CD4-positive, alpha-beta T cell (primary cell): ENCODE measurements at regions not wholly inside any gene's neighbourhood (a gene's known extent, or its start where the extent isn't known, plus 50 kb on each side); places are given as distances from the start of the nearest gene placed in this dataset.

Experiments
- ATAC-seq: fragments of 200-7000 bp; cut with Tn5 transposase; one replicate; pipeline ENCODE4 v1.10.0; 2022; ENCODE audit warnings: mild to moderate bottlenecking; ENCODE audit not compliant: poor library complexity
- CTCF ChIA-PET: fragments of 350-600 bp; sonication (Branson Sonifier 250); formaldehyde crosslinking; loops from one replicate; lab custom pipeline; 2021; ENCODE audit warnings: antibody characterized with exemption, inconsistent platforms; lab: Charles Lee
- POLR2A ChIA-PET: fragments of 350-600 bp; sonication (Branson Sonifier 250); formaldehyde crosslinking; loops from one replicate; lab custom pipeline; 2021; ENCODE audit warnings: antibody characterized with exemption, inconsistent platforms; lab: Charles Lee
- DNase-seq, 14 experiments: peaks; one replicate each; pipeline ENCODE4 v3.0.0-alpha.2; 2013 to 2020; ENCODE audit warnings: mixed read lengths in 2 of 14
- H3K27ac ChIP-seq, 2 donors: one replicate each; pipeline versions ENCODE4 v1.5.1 to v1.7.0; 2013; ENCODE audit warnings: low read length in 2 of 2, low read depth in 1 of 2, mild to moderate bottlenecking in 1 of 2
- H3K27me3 ChIP-seq, 2 experiments: 1 replicate in 1 of 2; 2 replicates in 1 of 2; pipeline versions ENCODE4 v1.6.1 to v1.7.0; 2013; ENCODE audit warnings: low read length in 2 of 2, control low read depth in 1 of 2, mild to moderate bottlenecking in 1 of 2, moderate library complexity in 1 of 2; ENCODE audit not compliant: insufficient read depth in 2 of 2, control insufficient read depth in 1 of 2
- H3K36me3 ChIP-seq: one replicate; pipeline ENCODE4 v1.6.1; 2013; ENCODE audit warnings: low read length, control low read depth; ENCODE audit not compliant: insufficient read depth
- H3K4me1 ChIP-seq: one replicate; pipeline ENCODE4 v1.6.1; 2013; ENCODE audit warnings: low read length, control low read depth; ENCODE audit not compliant: insufficient read depth
- H3K4me3 ChIP-seq: one replicate; pipeline ENCODE4 v1.5.1; 2013; ENCODE audit warnings: mild to moderate bottlenecking, low read length, moderate library complexity
- H3K9me3 ChIP-seq, 2 experiments: 1 replicate in 1 of 2; 2 replicates in 1 of 2; pipeline versions ENCODE4 v1.6.1 to v1.7.0; 2013; ENCODE audit warnings: low read length in 2 of 2, mild to moderate bottlenecking in 2 of 2, control low read depth in 1 of 2, moderate library complexity in 1 of 2; ENCODE audit not compliant: control insufficient read depth in 1 of 2, insufficient read depth in 1 of 2
- H3K27ac Mint-ChIP-seq: one replicate; pipeline ENCODE4 v1.8.0; 2020; ENCODE audit warnings: mixed read lengths
- H3K27me3 Mint-ChIP-seq: one replicate; pipeline ENCODE4 v1.8.0; 2021; ENCODE audit warnings: mixed read lengths
- H3K36me3 Mint-ChIP-seq: one replicate; pipeline ENCODE4 v1.8.0; 2021; ENCODE audit warnings: low read depth, mixed read lengths
- H3K4me1 Mint-ChIP-seq: one replicate; pipeline ENCODE4 v1.8.0; 2021; ENCODE audit warnings: low read depth, mixed read lengths
- H3K4me3 Mint-ChIP-seq: one replicate; pipeline ENCODE4 v1.8.0; 2020; ENCODE audit warnings: mild to moderate bottlenecking, mixed read lengths
- H3K9me3 Mint-ChIP-seq: one replicate; pipeline ENCODE4 v1.8.0; 2020; ENCODE audit warnings: mixed read lengths
- intact Hi-C, 2 experiments: fragments of 100-400 bp; cut with DNase I in 1 of 2; cut with micrococcal nuclease in 1 of 2; formaldehyde crosslinking; loops; one replicate each; pipeline versions ENCODE4 v1.15.1 to v1.9.0; 2023 to 2025; cut with DNase I, micrococcal nuclease
- TF ChIP-seq, protein P1 (sequence below): fragments of 200-600 bp; IDR thresholded peaks from one replicate; pipeline ENCODE4 v1.8.0; 2022; ENCODE audit warnings: antibody characterized with exemption, mild to moderate bottlenecking

- H3K4me1 ChIP-seq = no peaks in the 10 kb centered on the region
- no peak for ATAC-seq
- H3K4me3 Mint-ChIP-seq = no peak overlapping the region
Observed at GRCh38 chr7:20276705-20277472, 53.8 kb upstream of the ITGB8 start.

GRCh38 chr7:20279979-20280378, 50.7 kb upstream of the ITGB8 start:
- no peak for ATAC-seq
- Histone ChIP-seq H3K4me1 (no peaks in the 10 kb centered on the region), H3K27me3 (no peaks in the 10 kb centered on the region), H3K27ac (no peak overlapping the region), H3K9me3 (no peaks in the 10 kb centered on the region), H3K4me3 (no peak overlapping the region), H3K36me3 (no peaks in the 10 kb centered on the region)
- ChIA-PET CTCF (no interaction called here), POLR2A (no interaction called here)
- Mint-ChIP-seq H3K4me3 (no peak overlapping the region), H3K27ac (no peak overlapping the region), H3K36me3 (no peaks in the 10 kb centered on the region), H3K27me3 (no peaks in the 10 kb centered on the region), H3K9me3 (no peaks in the 10 kb centered on the region), H3K4me1 (no peaks in the 10 kb centered on the region)
- TF ChIP-seq, protein P1, sequence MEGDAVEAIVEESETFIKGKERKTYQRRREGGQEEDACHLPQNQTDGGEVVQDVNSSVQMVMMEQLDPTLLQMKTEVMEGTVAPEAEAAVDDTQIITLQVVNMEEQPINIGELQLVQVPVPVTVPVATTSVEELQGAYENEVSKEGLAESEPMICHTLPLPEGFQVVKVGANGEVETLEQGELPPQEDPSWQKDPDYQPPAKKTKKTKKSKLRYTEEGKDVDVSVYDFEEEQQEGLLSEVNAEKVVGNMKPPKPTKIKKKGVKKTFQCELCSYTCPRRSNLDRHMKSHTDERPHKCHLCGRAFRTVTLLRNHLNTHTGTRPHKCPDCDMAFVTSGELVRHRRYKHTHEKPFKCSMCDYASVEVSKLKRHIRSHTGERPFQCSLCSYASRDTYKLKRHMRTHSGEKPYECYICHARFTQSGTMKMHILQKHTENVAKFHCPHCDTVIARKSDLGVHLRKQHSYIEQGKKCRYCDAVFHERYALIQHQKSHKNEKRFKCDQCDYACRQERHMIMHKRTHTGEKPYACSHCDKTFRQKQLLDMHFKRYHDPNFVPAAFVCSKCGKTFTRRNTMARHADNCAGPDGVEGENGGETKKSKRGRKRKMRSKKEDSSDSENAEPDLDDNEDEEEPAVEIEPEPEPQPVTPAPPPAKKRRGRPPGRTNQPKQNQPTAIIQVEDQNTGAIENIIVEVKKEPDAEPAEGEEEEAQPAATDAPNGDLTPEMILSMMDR = no peak
- DNase-seq = no peak
- intact Hi-C loops = no loop called here

More at GRCh38 chr7:20276705-20277472, 53.8 kb upstream of the ITGB8 start:
- peak in 1 of 14 experiments; percentile 19 for DNase-seq
- no peak overlapping the region for H3K4me3 ChIP-seq
- Mint-ChIP-seq H3K36me3 (no peaks in the 10 kb centered on the region), H3K27me3 (no peaks in the 10 kb centered on the region), H3K4me1 (no peaks in the 10 kb centered on the region), H3K27ac (no peak overlapping the region), H3K9me3 (no peaks in the 10 kb centered on the region)
- intact Hi-C loops = no loop called here
- TF ChIP-seq, protein P1 = no peak
- POLR2A ChIA-PET = no interaction called here
- H3K27ac ChIP-seq = no peak overlapping the region
- no peaks in the 10 kb centered on the region for H3K36me3 ChIP-seq
- no peaks in the 10 kb centered on the region for H3K27me3 ChIP-seq
- no peaks in the 10 kb centered on the region for H3K9me3 ChIP-seq
- CTCF ChIA-PET = no interaction called here

DNA sequence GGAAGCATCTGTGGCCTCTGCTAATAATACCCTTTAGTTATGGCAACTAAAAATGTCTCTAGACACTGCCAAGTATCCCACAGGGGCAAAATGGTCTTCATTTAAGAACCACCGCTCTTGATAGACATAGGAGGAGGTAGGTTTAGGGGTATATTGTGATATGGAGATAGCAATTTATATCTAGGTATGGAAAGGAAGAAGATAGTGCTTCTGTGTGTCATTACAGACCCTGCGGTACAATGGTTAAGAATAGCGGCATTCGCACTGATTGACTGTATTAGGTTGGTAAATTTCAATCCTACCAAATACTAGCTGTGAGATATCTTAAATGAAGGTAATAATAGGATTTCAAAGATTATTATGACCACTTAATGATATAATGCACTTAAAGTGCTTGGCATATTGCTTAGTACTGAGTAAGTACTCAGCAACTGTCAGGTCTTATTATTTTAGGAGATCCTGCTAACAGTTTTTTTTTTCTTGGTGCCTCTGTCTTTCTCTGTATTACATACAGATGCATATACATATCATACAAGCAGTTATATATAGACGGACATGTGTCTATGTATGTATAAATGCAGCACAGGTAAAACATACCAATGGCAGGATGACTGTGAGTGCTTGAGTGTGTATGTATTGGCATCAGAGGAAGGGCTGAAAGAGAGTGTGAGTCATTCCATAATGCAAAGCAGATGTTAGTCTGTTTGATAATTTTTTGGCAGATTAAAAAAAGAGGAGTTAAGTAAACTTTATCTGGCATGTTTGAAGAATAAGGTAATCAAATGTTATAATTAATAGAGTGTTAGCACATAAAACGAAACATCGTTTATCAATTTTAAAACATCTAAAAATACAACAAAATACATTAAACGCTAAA, 50.0 kb upstream of the ITGB8 start:
- ChIA-PET POLR2A (no interaction called here), CTCF (no interaction called here)
- Mint-ChIP-seq H3K9me3 (no peaks in the 10 kb centered on the region), H3K36me3 (no peaks in the 10 kb centered on the region), H3K27ac (no peak overlapping the region), H3K4me3 (no peak overlapping the region), H3K4me1 (no peaks in the 10 kb centered on the region), H3K27me3 (no peaks in the 10 kb centered on the region)
- Histone ChIP-seq H3K27me3 (no peaks in the 10 kb centered on the region), H3K27ac (no peak overlapping the region), H3K36me3 (no peaks in the 10 kb centered on the region), H3K9me3 (no peaks in the 10 kb centered on the region), H3K4me3 (no peak overlapping the region), H3K4me1 (no peaks in the 10 kb centered on the region)
- intact Hi-C loops = no loop called here
- TF ChIP-seq, protein P1 = no peak
- ATAC-seq (no peak), DNase-seq (no peak)
